Glutamatergic neuron (in vitro differentiated cells): ENCODE measurements at regions not wholly inside any gene's neighbourhood (a gene's known extent, or its start where the extent isn't known, plus 50 kb on each side); places are given as distances from the start of the nearest gene placed in this dataset.

Source experiments
- DNase-seq: peaks from one replicate; pipeline ENCODE4 v3.0.0; 2022
- H3K27ac Mint-ChIP-seq: one replicate; pipeline ENCODE4 v1.8.0; 2020; ENCODE audit warnings: mild to moderate bottlenecking, mixed read lengths, inconsistent platforms; ENCODE audit not compliant: unreplicated experiment
- H3K27me3 Mint-ChIP-seq: one replicate; pipeline ENCODE4 v1.8.0; 2020; ENCODE audit warnings: mild to moderate bottlenecking, moderate library complexity, mixed read lengths, inconsistent platforms; ENCODE audit not compliant: unreplicated experiment
- H3K36me3 Mint-ChIP-seq: one replicate; pipeline ENCODE4 v1.8.0; 2020; ENCODE audit warnings: mild to moderate bottlenecking, mixed read lengths, inconsistent platforms; ENCODE audit not compliant: unreplicated experiment
- H3K4me1 Mint-ChIP-seq: one replicate; pipeline ENCODE4 v1.8.0; 2020; ENCODE audit warnings: mild to moderate bottlenecking, low read depth, mixed read lengths, inconsistent platforms; ENCODE audit not compliant: unreplicated experiment
- H3K4me3 Mint-ChIP-seq: one replicate; pipeline ENCODE4 v1.8.0; 2020; ENCODE audit warnings: mild to moderate bottlenecking, mixed read lengths, inconsistent platforms; ENCODE audit not compliant: unreplicated experiment
- H3K9me3 Mint-ChIP-seq: one replicate; pipeline ENCODE4 v1.8.0; 2020; ENCODE audit warnings: mild to moderate bottlenecking, moderate library complexity, mixed read lengths, inconsistent platforms; ENCODE audit not compliant: unreplicated experiment
- CTCF ChIP-seq: fragments of 200-600 bp; sonication (generic); IDR thresholded peaks from one replicate; pipeline ENCODE4 v1.5.0; 2021; ENCODE audit not compliant: partially characterized antibody, unreplicated experiment

GRCh38 chr5:133688391-133688790 lies 76.0 kb upstream of the FSTL4 start:
- Mint-ChIP-seq H3K27me3 (peaks cover 7% of the 10 kb centered on the region), H3K4me1 (peaks cover 32% of the 10 kb centered on the region)
- TF ChIP-seq CTCF = no peak

GRCh38 chr5:133687212-133688061 lies 75.1 kb upstream of the FSTL4 start:
- TF ChIP-seq CTCF = no peak
- no peaks in the 10 kb centered on the region for H3K36me3 Mint-ChIP-seq
- no peak overlapping the region for H3K4me3 Mint-ChIP-seq
- peaks cover 7% of the 10 kb centered on the region for H3K27me3 Mint-ChIP-seq
- H3K27ac Mint-ChIP-seq = peak overlapping the region; percentile 6
- peaks cover 34% of the 10 kb centered on the region for H3K4me1 Mint-ChIP-seq
- H3K9me3 Mint-ChIP-seq = peaks cover 2% of the 10 kb centered on the region
- no peak for DNase-seq

More at GRCh38 chr5:133688391-133688790, 76.0 kb upstream of the FSTL4 start:
- no peak for DNase-seq
- H3K27ac Mint-ChIP-seq = no peak overlapping the region
- peaks cover 2% of the 10 kb centered on the region for H3K9me3 Mint-ChIP-seq
- no peak overlapping the region for H3K4me3 Mint-ChIP-seq
- no peaks in the 10 kb centered on the region for H3K36me3 Mint-ChIP-seq

- peaks cover 5% of the 10 kb centered on the region for H3K9me3 Mint-ChIP-seq
- H3K4me1 Mint-ChIP-seq = peaks cover 41% of the 10 kb centered on the region
- DNase-seq = no peak
- H3K36me3 Mint-ChIP-seq = no peaks in the 10 kb centered on the region
- no peak for TF ChIP-seq CTCF
- no peak overlapping the region for H3K27ac Mint-ChIP-seq
- no peak overlapping the region for H3K4me3 Mint-ChIP-seq
- H3K27me3 Mint-ChIP-seq = peaks cover 12% of the 10 kb centered on the region
Measured at GRCh38 chr5:133686566-133686965, 74.2 kb upstream of the FSTL4 start.

DNA sequence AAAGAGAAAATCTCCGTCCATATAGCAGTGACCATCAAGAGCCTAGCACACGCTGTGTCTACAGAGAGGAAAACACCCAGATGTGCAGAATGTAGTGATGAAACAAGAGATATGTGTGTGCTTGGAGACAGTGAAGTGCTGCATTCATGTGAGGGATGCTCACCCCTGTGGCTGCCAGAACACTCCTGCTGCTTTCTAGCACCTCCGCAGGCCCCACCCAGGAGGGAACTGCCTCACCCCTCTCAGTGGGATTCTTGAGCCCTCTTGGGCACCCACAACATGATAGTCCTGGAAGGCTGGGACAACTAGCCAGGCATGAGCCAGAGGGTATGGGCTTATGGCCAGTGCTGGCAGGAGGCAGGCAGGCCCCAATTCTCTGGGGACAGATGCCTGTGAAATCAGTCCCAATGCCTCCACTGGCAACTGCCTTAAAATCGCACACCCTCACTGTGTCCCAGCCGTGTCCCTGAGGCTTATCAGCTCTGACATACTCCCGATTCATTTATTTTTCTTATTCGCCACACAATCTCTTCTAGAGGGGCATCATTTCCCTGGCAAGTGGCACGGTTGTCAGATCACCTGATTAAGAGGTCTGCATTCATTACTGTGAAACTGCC lies 73.2 kb upstream of the FSTL4 start:
- Mint-ChIP-seq H3K9me3 (peaks cover 16% of the 10 kb centered on the region), H3K36me3 (no peaks in the 10 kb centered on the region), H3K4me1 (peaks cover 50% of the 10 kb centered on the region), H3K27me3 (peaks cover 21% of the 10 kb centered on the region), H3K4me3 (peak overlapping the region; percentile 10), H3K27ac (peak overlapping the region; percentile 70)
- DNase-seq = peak; percentile 44
- no peak for TF ChIP-seq CTCF
